Mucosa of rectum (tissue), 2 donors: ENCODE measurements at regions not wholly inside any gene's neighbourhood (a gene's known extent, or its start where the extent isn't known, plus 50 kb on each side); places are given as distances from the start of the nearest gene placed in this dataset.

Experiments used
- H3K27ac ChIP-seq, 2 donors: one replicate each; pipeline ENCODE4 v1.7.0; 2013; ENCODE audit warnings: inconsistent platforms in 2 of 2, low read depth in 2 of 2, low read length in 2 of 2
- H3K27me3 ChIP-seq, 2 donors: one replicate each; pipeline ENCODE4 v1.7.0; 2013; ENCODE audit warnings: low read length in 2 of 2; ENCODE audit not compliant: control insufficient read depth in 2 of 2, insufficient read depth in 2 of 2
- H3K36me3 ChIP-seq, 2 donors: one replicate each; pipeline ENCODE4 v1.7.0; 2013; ENCODE audit warnings: low read length in 2 of 2; ENCODE audit not compliant: control insufficient read depth in 2 of 2, insufficient read depth in 2 of 2
- H3K4me1 ChIP-seq, 2 donors: one replicate each; pipeline ENCODE4 v1.7.0; 2013; ENCODE audit warnings: low read length in 2 of 2, mild to moderate bottlenecking in 1 of 2; ENCODE audit not compliant: control insufficient read depth in 2 of 2, insufficient read depth in 2 of 2
- H3K4me3 ChIP-seq, 2 donors: one replicate each; pipeline ENCODE4 v1.7.0; 2013; ENCODE audit warnings: low read length in 2 of 2
- H3K9ac ChIP-seq, 2 donors: one replicate each; pipeline ENCODE4 v1.7.0; 2013; ENCODE audit warnings: low read length in 2 of 2, low read depth in 1 of 2, mild to moderate bottlenecking in 1 of 2
- H3K9me3 ChIP-seq, 2 donors: one replicate each; pipeline ENCODE4 v1.7.0; 2013; ENCODE audit warnings: low read length in 2 of 2; ENCODE audit not compliant: control insufficient read depth in 2 of 2
- donor health status: healthy.
- donor health status: Normal muscosa, but diverticular disease.

DNA sequence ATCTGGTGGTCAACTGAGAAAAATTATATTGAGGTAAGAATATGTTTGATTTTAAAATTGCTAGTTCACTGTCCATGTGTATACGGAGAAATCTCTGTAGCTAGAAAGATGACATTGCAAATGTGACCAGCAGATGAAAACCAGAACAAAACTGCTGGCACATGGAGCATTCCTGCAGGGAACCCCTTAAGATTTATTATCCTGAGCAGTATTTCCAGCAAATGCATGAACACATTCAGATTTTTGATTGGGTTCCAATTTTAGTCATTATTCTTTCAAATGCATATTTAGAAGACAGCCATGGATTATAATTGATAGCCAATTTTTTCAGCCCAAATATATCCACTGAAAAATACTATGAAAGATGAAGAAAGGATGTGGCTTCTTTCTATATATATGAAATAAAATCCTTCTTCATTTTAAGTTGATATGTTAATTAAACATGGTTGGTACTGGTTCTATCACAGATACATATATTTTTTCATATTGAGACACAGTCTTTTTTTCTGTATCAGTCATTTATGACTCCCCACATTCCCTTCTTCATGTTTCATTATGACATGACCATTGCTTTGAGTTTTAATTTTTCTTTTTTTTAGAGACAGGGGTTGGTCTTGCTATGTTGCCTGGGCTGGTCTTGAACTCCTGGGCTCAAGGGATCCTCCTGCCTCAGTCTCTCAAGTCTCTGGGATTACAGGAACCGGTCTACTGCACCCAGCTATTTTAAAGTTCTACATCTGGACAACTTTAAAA is 376.5 kb downstream of the KLF12 start:
- Histone ChIP-seq H3K4me1 (peaks cover 0 to 5% of the 10 kb centered on the region in 2 donors), H3K36me3 (no peaks in the 10 kb centered on the region), H3K27me3 (no peaks in the 10 kb centered on the region), H3K4me3 (no peak overlapping the region), H3K9ac (no peak overlapping the region), H3K9me3 (no peaks in the 10 kb centered on the region), H3K27ac (no peak overlapping the region)

DNA sequence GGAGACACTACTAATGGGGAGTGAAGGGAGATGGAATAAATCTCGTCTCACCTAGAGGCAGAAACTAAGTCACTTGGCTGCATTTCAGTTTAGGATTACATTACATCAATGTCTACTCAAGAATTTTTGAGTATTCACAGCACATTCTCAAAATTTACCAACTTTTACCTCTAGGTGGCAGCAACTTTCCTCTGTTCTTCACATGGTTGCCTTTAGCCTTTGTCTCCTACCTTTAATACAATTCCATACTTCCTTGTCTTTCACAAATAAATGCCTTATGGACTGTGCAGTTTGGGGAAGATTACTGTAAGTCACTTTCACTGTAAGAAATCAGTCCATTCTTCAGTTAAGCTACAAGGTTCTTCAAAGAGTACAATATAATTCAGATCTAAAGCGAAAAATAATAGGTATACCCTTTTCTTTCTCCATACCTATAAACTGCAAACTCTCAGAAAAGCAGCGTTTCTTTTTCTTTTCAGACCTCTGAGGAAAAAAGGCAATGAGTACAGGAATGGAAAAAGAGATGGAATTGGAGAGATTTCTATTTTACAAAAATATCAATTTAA is 379.4 kb downstream of the KLF12 start:
- H3K27ac ChIP-seq: no peak overlapping the region
- no peaks in the 10 kb centered on the region for H3K9me3 ChIP-seq

GRCh38 chr13:73754241-73754640 is 380.0 kb downstream of the KLF12 start:
- Histone ChIP-seq H3K4me3 (no peak overlapping the region), H3K27me3 (no peaks in the 10 kb centered on the region), H3K4me1 (peaks cover 0 to 5% of the 10 kb centered on the region in 2 donors), H3K36me3 (no peaks in the 10 kb centered on the region), H3K9me3 (no peaks in the 10 kb centered on the region), H3K9ac (no peak overlapping the region), H3K27ac (no peak overlapping the region)

More for the DNA sequence above, 379.4 kb downstream of the KLF12 start:
- Histone ChIP-seq H3K4me3 (no peak overlapping the region), H3K36me3 (no peaks in the 10 kb centered on the region), H3K9ac (no peak overlapping the region), H3K27me3 (no peaks in the 10 kb centered on the region), H3K4me1 (peaks cover 0 to 5% of the 10 kb centered on the region in 2 donors)

DNA sequence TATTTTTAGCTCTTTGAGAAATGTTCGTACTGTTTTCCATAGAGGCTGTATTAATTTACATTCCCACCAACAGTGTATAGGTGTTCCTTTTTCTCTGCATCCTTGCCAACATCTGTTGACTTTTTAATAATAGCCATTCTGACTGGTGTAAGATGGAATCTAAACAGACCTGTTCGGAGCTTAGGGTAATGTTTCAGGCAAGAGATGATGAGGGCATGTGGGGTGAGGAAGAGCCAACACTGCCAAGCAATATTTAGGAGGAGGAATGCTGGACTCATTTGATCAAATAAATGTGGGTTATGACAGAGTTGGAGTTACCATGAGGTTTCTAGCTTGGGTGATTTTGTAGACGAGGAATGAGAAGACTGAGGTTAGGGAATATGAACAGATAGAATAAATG is 382.9 kb downstream of the KLF12 start:
- Histone ChIP-seq H3K36me3 (no peaks in the 10 kb centered on the region), H3K9ac (no peak overlapping the region), H3K27ac (no peak overlapping the region), H3K4me3 (no peak overlapping the region), H3K4me1 (peaks cover 0 to 5% of the 10 kb centered on the region in 2 donors), H3K9me3 (peaks cover 0 to 4% of the 10 kb centered on the region in 2 donors), H3K27me3 (no peaks in the 10 kb centered on the region)

- Histone ChIP-seq H3K27ac (no peak overlapping the region), H3K9me3 (peaks cover 0 to 4% of the 10 kb centered on the region in 2 donors), H3K36me3 (no peaks in the 10 kb centered on the region), H3K4me1 (no peaks in the 10 kb centered on the region), H3K9ac (no peak overlapping the region), H3K27me3 (no peaks in the 10 kb centered on the region), H3K4me3 (no peak overlapping the region)
These were observed 385.8 kb downstream of the KLF12 start for GRCh38 chr13:73748404-73748803.

DNA sequence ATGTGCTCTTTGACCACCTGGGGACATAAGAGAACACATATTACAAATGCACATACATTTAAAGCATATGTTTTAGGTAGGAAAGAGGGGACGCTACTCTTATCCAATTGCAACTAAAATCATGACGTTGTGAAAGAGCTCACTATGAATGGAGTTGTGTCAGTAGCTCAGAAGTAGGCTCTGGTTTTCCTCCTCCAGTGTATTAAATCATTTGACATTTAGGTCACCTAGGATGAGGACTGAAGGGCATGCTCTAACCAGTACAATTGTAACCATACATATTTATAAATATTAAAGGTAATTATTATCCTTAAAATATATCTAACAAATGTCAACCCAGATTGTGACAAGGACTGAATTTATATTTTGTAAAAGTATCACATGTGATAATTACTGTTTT is 389.0 kb downstream of the KLF12 start:
- Histone ChIP-seq H3K4me3 (no peak overlapping the region), H3K36me3 (no peaks in the 10 kb centered on the region), H3K4me1 (peaks cover 0 to 3% of the 10 kb centered on the region in 2 donors), H3K27me3 (no peaks in the 10 kb centered on the region), H3K27ac (no peak overlapping the region), H3K9ac (no peak overlapping the region), H3K9me3 (peaks cover 0 to 4% of the 10 kb centered on the region in 2 donors)

GRCh38 chr13:73742982-73743381 is 391.2 kb downstream of the KLF12 start:
- Histone ChIP-seq H3K9me3 (no peaks in the 10 kb centered on the region), H3K36me3 (no peaks in the 10 kb centered on the region), H3K9ac (no peak overlapping the region), H3K4me1 (peaks cover 0 to 3% of the 10 kb centered on the region in 2 donors), H3K27ac (no peak overlapping the region), H3K27me3 (no peaks in the 10 kb centered on the region), H3K4me3 (no peak overlapping the region)

GRCh38 chr13:73741742-73742141 is 392.5 kb downstream of the KLF12 start:
- Histone ChIP-seq H3K27me3 (no peaks in the 10 kb centered on the region), H3K27ac (no peak overlapping the region), H3K9me3 (no peaks in the 10 kb centered on the region), H3K4me1 (peaks cover 0 to 3% of the 10 kb centered on the region in 2 donors), H3K4me3 (no peak overlapping the region), H3K9ac (no peak overlapping the region), H3K36me3 (no peaks in the 10 kb centered on the region)

- H3K36me3 ChIP-seq: no peaks in the 10 kb centered on the region
- no peak overlapping the region for H3K27ac ChIP-seq
- no peak overlapping the region for H3K4me3 ChIP-seq
- H3K9ac ChIP-seq: no peak overlapping the region
- peaks cover 0 to 3% of the 10 kb centered on the region in 2 donors for H3K4me1 ChIP-seq
- no peaks in the 10 kb centered on the region for H3K9me3 ChIP-seq
- no peaks in the 10 kb centered on the region for H3K27me3 ChIP-seq
These were observed 393.1 kb downstream of the KLF12 start for GRCh38 chr13:73741111-73741510.

- Histone ChIP-seq H3K27me3 (no peaks in the 10 kb centered on the region), H3K4me3 (no peak overlapping the region), H3K4me1 (peaks cover 0 to 3% of the 10 kb centered on the region in 2 donors), H3K36me3 (no peaks in the 10 kb centered on the region), H3K27ac (no peak overlapping the region), H3K9me3 (no peaks in the 10 kb centered on the region), H3K9ac (no peak overlapping the region)
These were observed 393.5 kb downstream of the KLF12 start for GRCh38 chr13:73740666-73741065.
